MCF 10A (cell line): ENCODE measurements at regions not wholly inside any gene's neighbourhood (a gene's known extent, or its start where the extent isn't known, plus 50 kb on each side); places are given as distances from the start of the nearest gene placed in this dataset.

Source experiments
- BruUV-seq: library from RNA; stranded (reverse); fragments of 400-500 nt; replicated peaks from 2 replicates; lab custom pipeline; 2021; lab: Mats Ljungman, UMichigan
- CTCF ChIA-PET: fragments of 300-600 bp; sonication (Branson Sonifier 250); formaldehyde crosslinking; extraction: SDS; loops from one replicate; lab custom pipeline; 2021; ENCODE audit warnings: antibody characterized with exemption, inconsistent platforms; lab: Yijun Ruan, JAX
- POLR2A ChIA-PET: fragments of 300-600, 350-650 bp; sonication (Branson Sonifier 250); formaldehyde crosslinking; extraction: SDS; loops from one replicate; lab custom pipeline; 2020; ENCODE audit warnings: antibody characterized with exemption, inconsistent platforms; lab: Yijun Ruan, JAX
- DNase-seq: peaks from one replicate; pipeline ENCODE4 v3.0.0-alpha.2; 2018; ENCODE audit not compliant: unreplicated experiment
- H3K27ac Mint-ChIP-seq: one replicate; pipeline ENCODE4 v1.8.0; 2022; ENCODE audit warnings: mild to moderate bottlenecking, low read depth, mixed read lengths; ENCODE audit not compliant: unreplicated experiment
- H3K27me3 Mint-ChIP-seq: one replicate; pipeline ENCODE4 v1.8.0; 2022; ENCODE audit warnings: mixed read lengths; ENCODE audit not compliant: insufficient read depth, unreplicated experiment
- H3K36me3 Mint-ChIP-seq: one replicate; pipeline ENCODE4 v1.8.0; 2022; ENCODE audit warnings: mild to moderate bottlenecking, moderate library complexity, mixed read lengths; ENCODE audit not compliant: insufficient read depth, unreplicated experiment
- H3K4me1 Mint-ChIP-seq: one replicate; pipeline ENCODE4 v1.8.0; 2022; ENCODE audit warnings: mixed read lengths; ENCODE audit not compliant: insufficient read depth, unreplicated experiment
- H3K4me3 Mint-ChIP-seq: one replicate; pipeline ENCODE4 v1.8.0; 2022; ENCODE audit warnings: mild to moderate bottlenecking, moderate library complexity, mixed read lengths; ENCODE audit not compliant: unreplicated experiment
- H3K9me3 Mint-ChIP-seq: one replicate; pipeline ENCODE4 v1.8.0; 2022; ENCODE audit warnings: mixed read lengths; ENCODE audit not compliant: unreplicated experiment
- intact Hi-C: fragments of 100-400 bp; cut with micrococcal nuclease; formaldehyde crosslinking; loops from 2 replicates; pipeline ENCODE4 v1.14.1; 2022
- TF ChIP-seq, protein P1 (sequence below): fragments of 200-600 bp; IDR thresholded peaks from one replicate; pipeline ENCODE4 v1.8.0; 2022; ENCODE audit warnings: antibody characterized with exemption, mild to moderate bottlenecking; ENCODE audit not compliant: unreplicated experiment

DNA sequence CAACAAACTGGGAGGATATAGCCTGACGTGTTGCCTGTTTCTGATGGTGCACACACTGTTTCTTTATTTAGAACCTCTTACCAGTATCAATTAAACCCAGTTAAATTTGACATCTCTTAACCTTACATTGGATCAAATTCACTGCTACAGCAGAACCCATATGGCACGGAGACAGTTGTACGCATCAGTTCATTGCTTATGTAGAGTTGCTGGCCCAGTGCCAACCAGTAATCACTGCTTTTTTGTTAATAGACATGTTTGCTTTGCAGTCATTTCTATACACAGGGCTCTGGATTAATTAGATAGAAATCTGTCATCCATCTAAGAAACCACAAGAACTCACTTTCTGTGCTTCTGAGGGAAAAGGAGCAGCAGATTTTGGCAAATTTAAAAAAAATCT lies 154.0 kb downstream of the RWDD3 start:
- no peak overlapping the region for H3K4me3 Mint-ChIP-seq
- DNase-seq, result no peak
- intact Hi-C loops, result no loop called here
- peaks cover 35% of the 10 kb centered on the region for H3K27me3 Mint-ChIP-seq
- TF ChIP-seq, protein P1, sequence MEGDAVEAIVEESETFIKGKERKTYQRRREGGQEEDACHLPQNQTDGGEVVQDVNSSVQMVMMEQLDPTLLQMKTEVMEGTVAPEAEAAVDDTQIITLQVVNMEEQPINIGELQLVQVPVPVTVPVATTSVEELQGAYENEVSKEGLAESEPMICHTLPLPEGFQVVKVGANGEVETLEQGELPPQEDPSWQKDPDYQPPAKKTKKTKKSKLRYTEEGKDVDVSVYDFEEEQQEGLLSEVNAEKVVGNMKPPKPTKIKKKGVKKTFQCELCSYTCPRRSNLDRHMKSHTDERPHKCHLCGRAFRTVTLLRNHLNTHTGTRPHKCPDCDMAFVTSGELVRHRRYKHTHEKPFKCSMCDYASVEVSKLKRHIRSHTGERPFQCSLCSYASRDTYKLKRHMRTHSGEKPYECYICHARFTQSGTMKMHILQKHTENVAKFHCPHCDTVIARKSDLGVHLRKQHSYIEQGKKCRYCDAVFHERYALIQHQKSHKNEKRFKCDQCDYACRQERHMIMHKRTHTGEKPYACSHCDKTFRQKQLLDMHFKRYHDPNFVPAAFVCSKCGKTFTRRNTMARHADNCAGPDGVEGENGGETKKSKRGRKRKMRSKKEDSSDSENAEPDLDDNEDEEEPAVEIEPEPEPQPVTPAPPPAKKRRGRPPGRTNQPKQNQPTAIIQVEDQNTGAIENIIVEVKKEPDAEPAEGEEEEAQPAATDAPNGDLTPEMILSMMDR, result no peak
- no TSS peak for BruUV-seq
- no peak overlapping the region for H3K27ac Mint-ChIP-seq
- CTCF ChIA-PET, result no interaction called here
- POLR2A ChIA-PET, result no interaction called here
- H3K9me3 Mint-ChIP-seq, result peaks cover 2% of the 10 kb centered on the region
- no peaks in the 10 kb centered on the region for H3K36me3 Mint-ChIP-seq
- no peaks in the 10 kb centered on the region for H3K4me1 Mint-ChIP-seq

DNA sequence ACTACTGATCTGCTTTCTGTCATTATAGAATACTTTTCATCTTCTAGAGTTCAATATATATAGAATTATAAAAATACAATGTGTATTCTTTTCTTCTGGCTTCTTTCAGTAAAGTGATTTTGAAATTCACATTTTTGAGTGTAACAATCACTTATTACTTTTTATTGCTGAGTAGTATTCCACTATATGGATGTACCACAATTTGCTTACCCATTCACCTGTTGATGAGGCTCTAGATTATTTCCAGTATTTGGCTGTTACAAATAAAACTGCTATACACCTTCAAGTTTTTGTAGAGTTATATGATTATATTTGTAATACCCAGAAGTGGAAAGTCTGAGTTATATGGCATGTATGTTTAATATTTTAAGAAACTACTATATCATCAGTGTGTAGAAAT lies 159.4 kb downstream of the RWDD3 start:
- Mint-ChIP-seq H3K4me3 (no peak overlapping the region), H3K4me1 (no peaks in the 10 kb centered on the region), H3K27me3 (peaks cover 22% of the 10 kb centered on the region), H3K36me3 (no peaks in the 10 kb centered on the region), H3K9me3 (peaks cover 8% of the 10 kb centered on the region), H3K27ac (no peak overlapping the region)
- no peak for DNase-seq
- ChIA-PET POLR2A (no interaction called here), CTCF (no interaction called here)
- TF ChIP-seq, protein P1, result no peak
- no TSS peak for BruUV-seq
- intact Hi-C loops, result no loop called here

DNA sequence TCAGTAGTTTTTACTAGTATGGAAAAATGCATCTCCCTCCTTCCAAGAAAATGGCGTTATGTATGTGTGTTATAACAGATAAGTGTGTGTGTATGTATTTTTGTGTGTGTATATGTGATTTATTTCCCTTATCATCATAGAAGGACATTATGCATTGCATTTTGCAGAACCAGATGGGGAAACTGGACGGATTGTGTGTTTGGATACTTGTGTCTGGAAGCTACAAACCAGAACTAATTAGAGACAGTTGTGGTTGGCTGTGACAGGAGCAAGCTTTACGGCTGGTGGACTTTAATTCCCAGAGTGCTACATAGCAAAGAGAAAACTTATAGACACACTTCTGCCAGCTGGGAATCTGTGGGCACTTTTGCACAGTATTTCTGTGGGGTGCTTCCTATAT lies 162.5 kb downstream of the RWDD3 start:
- Mint-ChIP-seq H3K4me3 (no peak overlapping the region), H3K27me3 (no peaks in the 10 kb centered on the region), H3K4me1 (no peaks in the 10 kb centered on the region), H3K27ac (no peak overlapping the region), H3K36me3 (no peaks in the 10 kb centered on the region), H3K9me3 (peaks cover 16% of the 10 kb centered on the region)
- ChIA-PET CTCF (interaction anchor here (0.9 kb wide), 1 partner anchor 32 kb away, joined by 3 read pairs; no protein-coding TSS in a partner anchor), POLR2A (no interaction called here)
- TF ChIP-seq, protein P1, result no peak
- no peak for DNase-seq
- intact Hi-C loops, result no loop called here
- BruUV-seq, result no TSS peak

DNA sequence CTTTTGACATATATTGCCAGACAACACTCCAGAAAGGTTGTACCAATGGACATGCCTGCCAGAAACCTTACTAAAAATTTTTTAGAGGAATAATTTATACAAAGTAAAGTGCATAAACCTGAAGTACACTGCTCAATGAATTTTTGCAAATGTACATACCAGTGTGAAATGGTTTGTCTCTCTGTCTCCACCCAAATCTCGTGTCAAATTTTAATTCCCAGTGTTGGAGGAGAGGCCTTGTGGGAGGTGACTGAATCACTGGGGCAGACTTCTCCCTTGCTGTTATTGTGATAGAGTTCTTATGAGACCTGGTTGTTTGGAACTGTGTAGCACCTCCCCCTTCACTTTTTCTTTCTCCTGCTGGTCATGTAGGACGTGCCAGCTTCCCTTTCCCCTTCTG lies 168.8 kb downstream of the RWDD3 start:
- POLR2A ChIA-PET, result interaction anchor here (0.7 kb wide), 1 partner anchor 293 kb away, joined by 4 read pairs; no protein-coding TSS in a partner anchor
- TF ChIP-seq, protein P1, result no peak
- peaks cover 13% of the 10 kb centered on the region for H3K27me3 Mint-ChIP-seq
- CTCF ChIA-PET, result no interaction called here
- H3K9me3 Mint-ChIP-seq, result peaks cover 8% of the 10 kb centered on the region
- DNase-seq, result no peak
- intact Hi-C loops, result no loop called here
- H3K27ac Mint-ChIP-seq, result no peak overlapping the region
- H3K4me3 Mint-ChIP-seq, result no peak overlapping the region
- no TSS peak for BruUV-seq
- H3K36me3 Mint-ChIP-seq, result no peaks in the 10 kb centered on the region
- no peaks in the 10 kb centered on the region for H3K4me1 Mint-ChIP-seq
